K562 (cell line): ENCODE measurements at regions not wholly inside any gene's neighbourhood (a gene's known extent, or its start where the extent isn't known, plus 50 kb on each side); places are given as distances from the start of the nearest gene placed in this dataset.
A peak's percentile ranks its signal among the peaks of the same experiment; 100 is the strongest.

ENCODE experiments used
- BRCA1 ChIP-seq, 2 experiments: fragments of 450-650 bp in 1 of 2; sonication (generic) in 1 of 2; formaldehyde crosslinking in 1 of 2; IDR thresholded peaks; 2 replicates each; pipeline versions ENCODE4 v1.5.0 to v1.6.1; 2017 to 2020; ENCODE audit warnings: mild to moderate bottlenecking in 1 of 2, missing genetic modification reagents in 1 of 2
- BRF2 ChIP-seq: IDR thresholded peaks from 3 replicates; pipeline ENCODE4 v1.6.1; 2011; ENCODE audit warnings: borderline replicate concordance, mild to moderate bottlenecking; ENCODE audit not compliant: insufficient read length, insufficient read depth
- E2F5 ChIP-seq: sonication (generic); formaldehyde crosslinking; IDR thresholded peaks from 2 replicates; pipeline ENCODE4 v1.8.0; 2022; ENCODE audit warnings: mild to moderate bottlenecking, missing genetic modification reagents
- GTF2E2 ChIP-seq: fragments of 200-800 bp; sonication (Bioruptor generic); IDR thresholded peaks from 2 replicates; pipeline ENCODE4 v1.6.1; 2016; ENCODE audit warnings: missing genetic modification characterization, missing compliant biosample characterization
- HNRNPLL ChIP-seq: fragments of 200-400 bp; formaldehyde crosslinking; IDR thresholded peaks from 2 replicates; pipeline ENCODE4 v1.6.1; 2017; ENCODE audit warnings: low read length, low read depth, mild to moderate bottlenecking; ENCODE audit not compliant: poor library complexity, severe bottlenecking
- NR4A1 ChIP-seq, 2 experiments: fragments of 250-450 bp in 1 of 2; fragments of 450-650 bp in 1 of 2; sonication (Bioruptor Pico) in 1 of 2; IDR thresholded peaks; 2 replicates each; pipeline versions ENCODE4 v1.4.0 to v1.6.1; 2016 to 2020; ENCODE audit warnings: mild to moderate bottlenecking in 2 of 2, missing compliant biosample characterization in 1 of 2, missing genetic modification characterization in 1 of 2, moderate library complexity in 1 of 2
- RAD21 ChIP-seq, 2 experiments: fragments of 250-450 bp in 1 of 2; fragments of 450-650 bp in 1 of 2; sonication (Bioruptor Pico) in 1 of 2; formaldehyde crosslinking in 1 of 2; IDR thresholded peaks in 1 of 2; conservative IDR thresholded peaks in 1 of 2; 2 replicates each; pipeline versions ENCODE4 v1.4.0 to v1.8.0; 2020 to 2022; ENCODE audit warnings: mild to moderate bottlenecking in 2 of 2, moderate library complexity in 1 of 2
- RBM14 ChIP-seq: fragments of 200-400 bp; formaldehyde crosslinking; IDR thresholded peaks from 2 replicates; pipeline ENCODE4 v1.6.1; 2018; ENCODE audit warnings: low read depth, mild to moderate bottlenecking, low read length, moderate library complexity, borderline replicate concordance; ENCODE audit not compliant: insufficient read depth
- ZNF165 ChIP-seq: fragments of 250-450 bp; sonication (Bioruptor Pico); IDR thresholded peaks from 2 replicates; pipeline ENCODE4 v1.4.0; 2020; ENCODE audit warnings: borderline replicate concordance
- TF ChIP-seq, protein P1 (sequence below): fragments of 250-450 bp; sonication (Bioruptor Pico); IDR thresholded peaks from 2 replicates; pipeline ENCODE4 v1.5.1; 2021; ENCODE audit warnings: mild to moderate bottlenecking
- TF ChIP-seq, protein P2 (sequence below): fragments of 450-650 bp; formaldehyde crosslinking; IDR thresholded peaks from 2 replicates; pipeline ENCODE4 v1.4.0; 2020; ENCODE audit warnings: mild to moderate bottlenecking, moderate library complexity

GRCh38 chr6:132962936-132963868, 148.8 kb downstream of the RPS12 start (continued):
- no peak for TF ChIP-seq GTF2E2 (tag)
- TF ChIP-seq BRCA1 (IDR thresholded peaks at IDR 0.05), result no peak
- no peak for TF ChIP-seq BRCA1 (CRISPR knock-in tag; IDR thresholded peaks at IDR 0.05)
- no peak for TF ChIP-seq BRF2
- peak; percentile 79 to 83 for TF ChIP-seq RAD21 (CRISPR knock-in tag; conservative IDR thresholded peaks at IDR 0.05 in 1 of 2, IDR thresholded peaks at IDR 0.05 in 1 of 2)
- TF ChIP-seq, protein P1, sequence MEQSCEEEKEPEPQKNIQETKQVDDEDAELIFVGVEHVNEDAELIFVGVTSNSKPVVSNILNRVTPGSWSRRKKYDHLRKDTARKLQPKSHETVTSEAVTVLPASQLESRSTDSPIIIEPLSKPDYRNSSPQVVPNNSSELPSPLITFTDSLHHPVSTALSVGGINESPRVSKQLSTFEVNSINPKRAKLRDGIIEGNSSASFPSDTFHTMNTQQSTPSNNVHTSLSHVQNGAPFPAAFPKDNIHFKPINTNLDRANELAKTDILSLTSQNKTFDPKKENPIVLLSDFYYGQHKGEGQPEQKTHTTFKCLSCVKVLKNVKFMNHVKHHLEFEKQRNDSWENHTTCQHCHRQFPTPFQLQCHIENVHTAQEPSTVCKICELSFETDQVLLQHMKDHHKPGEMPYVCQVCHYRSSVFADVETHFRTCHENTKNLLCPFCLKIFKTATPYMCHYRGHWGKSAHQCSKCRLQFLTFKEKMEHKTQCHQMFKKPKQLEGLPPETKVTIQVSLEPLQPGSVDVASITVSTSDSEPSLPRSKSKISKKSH, result no peak
- no peak for TF ChIP-seq NR4A1 (CRISPR knock-in tag; IDR thresholded peaks at IDR 0.05)
- no peak for TF ChIP-seq NR4A1 (tag; IDR thresholded peaks at IDR 0.05)
- TF ChIP-seq ZNF165, result no peak
- TF ChIP-seq E2F5 (CRISPR knock-in tag), result no peak
- TF ChIP-seq HNRNPLL, result no peak
- no peak for TF ChIP-seq RBM14
- TF ChIP-seq, protein P2, sequence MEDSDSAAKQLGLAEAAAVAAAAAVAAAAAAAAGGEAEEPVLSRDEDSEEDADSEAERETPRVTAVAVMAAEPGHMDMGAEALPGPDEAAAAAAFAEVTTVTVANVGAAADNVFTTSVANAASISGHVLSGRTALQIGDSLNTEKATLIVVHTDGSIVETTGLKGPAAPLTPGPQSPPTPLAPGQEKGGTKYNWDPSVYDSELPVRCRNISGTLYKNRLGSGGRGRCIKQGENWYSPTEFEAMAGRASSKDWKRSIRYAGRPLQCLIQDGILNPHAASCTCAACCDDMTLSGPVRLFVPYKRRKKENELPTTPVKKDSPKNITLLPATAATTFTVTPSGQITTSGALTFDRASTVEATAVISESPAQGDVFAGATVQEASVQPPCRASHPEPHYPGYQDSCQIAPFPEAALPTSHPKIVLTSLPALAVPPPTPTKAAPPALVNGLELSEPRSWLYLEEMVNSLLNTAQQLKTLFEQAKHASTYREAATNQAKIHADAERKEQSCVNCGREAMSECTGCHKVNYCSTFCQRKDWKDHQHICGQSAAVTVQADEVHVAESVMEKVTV (CRISPR knock-in tag), result peak; percentile 60
